ENCODE measurements at regions not wholly inside any gene's neighbourhood (a gene's known extent, or its start where the extent isn't known, plus 50 kb on each side); places are given as distances from the start of the nearest gene placed in this dataset.

DNA sequence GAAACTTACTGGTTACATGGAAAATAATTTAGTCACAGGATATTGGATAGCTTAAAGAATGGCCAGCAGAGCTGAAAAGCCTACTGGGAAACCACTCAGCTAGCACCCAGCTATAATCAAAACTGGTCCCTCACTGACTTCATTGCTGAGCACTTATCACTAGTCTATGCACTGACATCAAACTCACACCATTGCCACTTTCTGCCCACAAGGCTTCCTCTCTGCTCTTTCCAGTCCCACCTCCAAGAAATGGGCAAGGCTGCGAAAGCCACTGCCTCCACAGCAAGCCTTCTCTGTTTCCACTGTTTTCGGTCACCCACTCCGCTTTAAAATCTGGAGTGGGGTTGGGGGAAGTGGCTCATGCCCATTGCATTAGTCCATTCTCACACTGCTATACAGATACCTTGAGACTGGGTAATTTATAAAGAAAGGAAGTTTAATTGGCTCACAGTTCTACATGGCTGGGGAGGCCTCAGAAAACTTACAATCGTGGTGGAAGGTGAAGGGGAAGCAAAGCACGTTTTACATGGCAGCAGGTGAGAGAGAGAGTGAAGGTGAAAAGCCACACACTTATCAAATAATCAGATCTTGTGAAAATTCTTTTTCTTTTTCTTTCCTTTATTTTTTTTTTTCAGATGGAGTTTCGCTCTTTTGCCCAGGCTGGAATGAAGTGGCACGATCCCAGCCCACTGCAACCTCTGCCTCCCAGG is 77.0 kb upstream of the CERS6 start:
- Histone ChIP-seq H3K4me1 (ENCODE audit: control insufficient read depth in 1 of 2, insufficient read depth in 2 of 2, low read length in 2 of 2) (no peaks in the 10 kb centered on the region), H3K9me3 (ENCODE audit: control insufficient read depth, low read length) (peaks cover 1% of the 10 kb centered on the region), H3K27ac (ENCODE audit: low read depth in 1 of 2, low read length in 2 of 2) (no peak overlapping the region), H3K27me3 (ENCODE audit: control insufficient read depth in 1 of 2, insufficient read depth in 2 of 2, low read length in 1 of 2) (no peaks in the 10 kb centered on the region), H3K4me3 (ENCODE audit: low read length in 2 of 2) (no peak overlapping the region), H3K36me3 (ENCODE audit: control insufficient read depth in 1 of 2, insufficient read depth in 2 of 2, low read length in 1 of 2) (no peaks in the 10 kb centered on the region)
- intact Hi-C loops (cut with DNase I) = no loop called here
- WGBS, 2 donors = 89 to 94% methylated on average over 7 of the region's 7 CpGs
- ATAC-seq (ENCODE audit: low FRiP score) (no peak), DNase-seq (no peak)

DNA sequence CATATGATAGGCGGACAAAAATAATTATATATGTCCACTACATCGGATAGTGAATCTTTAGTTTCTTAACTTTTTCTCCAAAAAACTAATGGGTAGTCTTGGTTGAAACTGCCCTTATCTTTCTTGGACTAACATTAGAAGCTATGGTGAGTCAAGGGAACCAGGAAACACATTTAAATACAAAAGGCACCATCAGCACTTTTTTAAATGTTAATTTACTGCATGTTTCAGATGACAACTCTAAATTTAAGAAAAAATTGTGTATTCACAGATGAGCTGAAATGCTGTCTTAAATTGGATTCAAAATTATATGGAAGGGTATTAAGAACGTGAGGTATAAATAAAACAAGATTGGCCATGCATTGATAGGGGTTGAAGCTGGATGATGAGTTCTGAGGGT is 75.6 kb upstream of the CERS6 start:
- H3K27me3 ChIP-seq (ENCODE audit: control insufficient read depth in 1 of 2, insufficient read depth in 2 of 2, low read length in 1 of 2) = no peaks in the 10 kb centered on the region
- no peaks in the 10 kb centered on the region for H3K4me1 ChIP-seq (ENCODE audit: control insufficient read depth in 1 of 2, insufficient read depth in 2 of 2, low read length in 2 of 2)
- H3K27ac ChIP-seq (ENCODE audit: low read depth in 1 of 2, low read length in 2 of 2) = no peak overlapping the region
- intact Hi-C loops (cut with DNase I) = no loop called here
- H3K4me3 ChIP-seq (ENCODE audit: low read length in 2 of 2) = no peak overlapping the region
- no peak for ATAC-seq (ENCODE audit: low FRiP score)
- 93 to 95% methylated on average over 3 of the region's 3 CpGs for WGBS, 2 donors
- H3K36me3 ChIP-seq (ENCODE audit: control insufficient read depth in 1 of 2, insufficient read depth in 2 of 2, low read length in 1 of 2) = no peaks in the 10 kb centered on the region
- DNase-seq = no peak
- peaks cover 1% of the 10 kb centered on the region for H3K9me3 ChIP-seq (ENCODE audit: control insufficient read depth, low read length)

DNA sequence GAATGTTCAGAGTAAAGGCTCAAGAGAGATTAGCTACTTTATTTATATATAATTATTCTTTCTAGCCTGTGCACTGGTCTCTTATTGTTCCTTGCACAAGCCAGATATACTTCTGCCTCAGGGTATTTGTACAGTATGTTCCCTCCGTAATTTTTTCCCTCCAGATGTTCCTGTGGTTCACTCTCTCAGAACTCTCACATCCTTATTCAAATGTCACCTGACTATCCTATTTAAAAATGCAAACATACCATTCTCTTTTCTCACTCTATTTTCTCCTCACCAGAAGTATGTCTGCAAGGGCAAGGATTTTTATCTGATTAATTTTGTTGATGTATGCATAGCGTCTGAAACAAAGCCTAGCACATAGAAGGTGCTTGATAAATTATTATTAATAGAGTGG is 64.0 kb upstream of the CERS6 start:
- Histone ChIP-seq H3K9me3 (ENCODE audit: control insufficient read depth, low read length) (no peaks in the 10 kb centered on the region), H3K27ac (ENCODE audit: low read depth in 1 of 2, low read length in 2 of 2) (no peak overlapping the region), H3K27me3 (ENCODE audit: control insufficient read depth in 1 of 2, insufficient read depth in 2 of 2, low read length in 1 of 2) (no peaks in the 10 kb centered on the region), H3K4me1 (ENCODE audit: control insufficient read depth in 1 of 2, insufficient read depth in 2 of 2, low read length in 2 of 2) (no peaks in the 10 kb centered on the region), H3K4me3 (ENCODE audit: low read length in 2 of 2) (no peak overlapping the region), H3K36me3 (ENCODE audit: control insufficient read depth in 1 of 2, insufficient read depth in 2 of 2, low read length in 1 of 2) (no peaks in the 10 kb centered on the region)
- ATAC-seq (ENCODE audit: low FRiP score) = no peak
- intact Hi-C loops (cut with DNase I) = no loop called here
- WGBS, 2 donors = 8 to 19% methylated on average over 2 of the region's 2 CpGs
- DNase-seq = no peak

DNA sequence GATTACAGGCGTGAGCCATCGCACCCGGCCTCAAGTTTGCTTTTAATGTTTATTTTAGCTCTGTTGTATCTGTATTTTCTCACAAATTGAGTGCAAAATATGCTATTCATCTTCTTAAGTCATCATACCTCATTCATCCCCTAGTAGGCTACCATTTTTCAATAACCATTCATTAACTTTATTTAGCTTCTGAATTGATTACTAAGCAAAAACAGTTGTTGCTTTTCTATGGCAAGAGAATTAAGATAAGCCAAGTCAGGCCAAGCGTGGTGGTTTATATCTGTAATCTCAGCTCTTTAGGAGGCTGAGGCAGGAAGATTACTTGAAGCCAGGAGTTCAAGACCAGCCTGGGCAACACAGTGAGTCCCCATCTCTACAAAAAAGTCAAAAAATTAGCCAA is 63.3 kb upstream of the CERS6 start:
- H3K4me3 ChIP-seq (ENCODE audit: low read length in 2 of 2) = no peak overlapping the region
- 81 to 84% methylated on average over 4 of the region's 4 CpGs for WGBS, 2 donors
- intact Hi-C loops (cut with DNase I) = no loop called here
- H3K9me3 ChIP-seq (ENCODE audit: control insufficient read depth, low read length) = no peaks in the 10 kb centered on the region
- no peaks in the 10 kb centered on the region for H3K27me3 ChIP-seq (ENCODE audit: control insufficient read depth in 1 of 2, insufficient read depth in 2 of 2, low read length in 1 of 2)
- no peak overlapping the region for H3K27ac ChIP-seq (ENCODE audit: low read depth in 1 of 2, low read length in 2 of 2)
- ATAC-seq (ENCODE audit: low FRiP score) (no peak), DNase-seq (no peak)
- H3K4me1 ChIP-seq (ENCODE audit: control insufficient read depth in 1 of 2, insufficient read depth in 2 of 2, low read length in 2 of 2) = no peaks in the 10 kb centered on the region
- no peaks in the 10 kb centered on the region for H3K36me3 ChIP-seq (ENCODE audit: control insufficient read depth in 1 of 2, insufficient read depth in 2 of 2, low read length in 1 of 2)

DNA sequence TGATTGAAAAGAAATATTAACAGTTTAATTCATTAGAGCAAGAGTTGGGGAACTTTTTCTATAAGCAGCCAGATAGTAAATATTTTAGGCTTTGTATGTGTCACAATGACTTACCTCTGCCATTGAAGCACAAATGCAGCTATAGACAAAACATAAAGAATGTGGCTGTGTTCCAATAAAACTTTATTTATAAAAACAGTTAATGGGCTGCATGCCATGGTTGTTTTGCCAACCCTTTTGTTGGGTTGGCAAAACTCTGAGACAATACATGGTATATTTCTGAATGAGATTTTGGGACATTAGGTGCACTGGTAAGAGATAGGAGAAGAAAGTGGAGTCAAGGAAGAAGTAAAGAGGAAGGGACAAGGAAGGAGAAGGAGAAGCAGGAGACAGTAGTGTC is 61.8 kb upstream of the CERS6 start:
- no peak overlapping the region for H3K4me3 ChIP-seq (ENCODE audit: low read length in 2 of 2)
- H3K36me3 ChIP-seq (ENCODE audit: control insufficient read depth in 1 of 2, insufficient read depth in 2 of 2, low read length in 1 of 2) = no peaks in the 10 kb centered on the region
- H3K27me3 ChIP-seq (ENCODE audit: control insufficient read depth in 1 of 2, insufficient read depth in 2 of 2, low read length in 1 of 2) = no peaks in the 10 kb centered on the region
- no peak overlapping the region for H3K27ac ChIP-seq (ENCODE audit: low read depth in 1 of 2, low read length in 2 of 2)
- H3K9me3 ChIP-seq (ENCODE audit: control insufficient read depth, low read length) = no peaks in the 10 kb centered on the region
- DNase-seq = no peak
- intact Hi-C loops (cut with DNase I) = no loop called here
- no peaks in the 10 kb centered on the region for H3K4me1 ChIP-seq (ENCODE audit: control insufficient read depth in 1 of 2, insufficient read depth in 2 of 2, low read length in 2 of 2)
- no peak for ATAC-seq (ENCODE audit: low FRiP score)

DNA sequence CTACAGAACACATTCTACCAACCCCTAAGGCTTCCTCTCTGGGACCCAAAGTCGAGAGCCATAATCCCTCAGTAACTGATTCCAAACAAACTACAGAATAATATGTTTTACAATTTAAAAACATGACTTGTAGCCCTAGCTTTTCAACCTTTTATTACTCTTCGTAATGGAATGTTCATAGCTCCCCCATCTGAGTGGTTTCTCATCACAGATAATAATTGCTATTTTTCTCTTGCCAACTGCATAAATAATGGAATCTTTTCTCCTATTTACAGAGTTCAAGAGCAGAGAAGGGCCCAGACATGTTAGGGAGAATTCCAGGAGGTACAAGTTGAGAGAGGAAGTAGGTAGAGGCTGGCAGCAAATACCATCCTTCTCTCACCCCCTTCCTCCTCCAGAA is 59.9 kb upstream of the CERS6 start:
- H3K4me1 ChIP-seq (ENCODE audit: control insufficient read depth in 1 of 2, insufficient read depth in 2 of 2, low read length in 2 of 2) = no peaks in the 10 kb centered on the region
- intact Hi-C loops (cut with DNase I) = no loop called here
- ATAC-seq (ENCODE audit: low FRiP score) = no peak
- 59 to 74% methylated on average over 2 of the region's 2 CpGs for WGBS, 2 donors
- no peaks in the 10 kb centered on the region for H3K27me3 ChIP-seq (ENCODE audit: control insufficient read depth in 1 of 2, insufficient read depth in 2 of 2, low read length in 1 of 2)
- H3K27ac ChIP-seq (ENCODE audit: low read depth in 1 of 2, low read length in 2 of 2) = no peak overlapping the region
- no peak overlapping the region for H3K4me3 ChIP-seq (ENCODE audit: low read length in 2 of 2)
- DNase-seq = no peak
- H3K9me3 ChIP-seq (ENCODE audit: control insufficient read depth, low read length) = no peaks in the 10 kb centered on the region
- H3K36me3 ChIP-seq (ENCODE audit: control insufficient read depth in 1 of 2, insufficient read depth in 2 of 2, low read length in 1 of 2) = no peaks in the 10 kb centered on the region

DNA sequence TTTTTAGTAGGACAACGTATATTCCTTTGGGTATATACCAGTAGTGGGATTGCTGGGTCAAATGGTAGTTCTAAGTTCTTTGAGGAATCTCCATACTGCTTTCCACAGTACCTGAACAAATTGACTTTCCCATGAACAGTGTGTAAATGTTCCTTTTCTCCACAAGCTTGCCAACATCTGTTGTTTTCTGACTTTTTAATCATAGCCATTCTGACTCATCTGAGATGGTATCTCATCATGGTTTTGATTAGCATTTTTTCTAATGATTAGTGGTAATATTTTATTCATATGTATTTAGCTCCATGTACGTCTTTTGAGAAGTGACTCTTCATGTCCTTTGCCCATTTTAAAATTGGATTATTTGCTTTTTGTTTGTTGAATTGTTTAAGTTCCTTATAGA is 58.4 kb upstream of the CERS6 start:
- ATAC-seq (ENCODE audit: low FRiP score) (no peak), DNase-seq (no peak)
- intact Hi-C loops (cut with DNase I) = no loop called here
- H3K4me3 ChIP-seq (ENCODE audit: low read length in 2 of 2) = no peak overlapping the region
- H3K27ac ChIP-seq (ENCODE audit: low read depth in 1 of 2, low read length in 2 of 2) = no peak overlapping the region
- no peaks in the 10 kb centered on the region for H3K36me3 ChIP-seq (ENCODE audit: control insufficient read depth in 1 of 2, insufficient read depth in 2 of 2, low read length in 1 of 2)
- no peaks in the 10 kb centered on the region for H3K4me1 ChIP-seq (ENCODE audit: control insufficient read depth in 1 of 2, insufficient read depth in 2 of 2, low read length in 2 of 2)
- WGBS, 2 donors = 87 to 94% methylated on average over 2 of the region's 2 CpGs
- H3K27me3 ChIP-seq (ENCODE audit: control insufficient read depth in 1 of 2, insufficient read depth in 2 of 2, low read length in 1 of 2) = no peaks in the 10 kb centered on the region
- no peaks in the 10 kb centered on the region for H3K9me3 ChIP-seq (ENCODE audit: control insufficient read depth, low read length)

DNA sequence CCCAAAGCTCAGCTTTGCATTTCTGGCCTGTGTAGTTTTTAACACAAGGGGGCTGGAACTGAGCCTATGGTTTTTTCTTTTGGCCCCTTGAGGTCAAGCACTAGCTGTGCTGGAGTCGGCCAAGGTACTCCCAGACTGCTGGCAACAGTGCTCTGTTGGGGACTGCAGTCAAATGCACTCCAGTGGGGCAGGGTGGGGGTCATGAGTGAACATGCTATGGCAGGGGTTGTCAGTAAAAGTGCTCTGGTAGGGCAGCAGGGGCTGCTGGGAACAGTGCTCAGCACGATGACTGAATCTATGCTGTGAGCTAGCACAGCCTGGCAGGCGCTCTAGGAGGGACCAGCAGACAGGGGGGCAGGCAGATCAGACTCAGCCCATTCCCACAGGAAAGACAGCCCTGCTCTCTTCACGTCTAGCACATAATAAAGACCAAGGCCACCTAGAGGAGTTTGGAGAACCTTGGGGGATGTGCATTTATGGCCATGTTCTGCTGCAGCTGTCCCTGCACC is 55.0 kb upstream of the CERS6 start:
- Histone ChIP-seq H3K4me3 (ENCODE audit: low read length in 2 of 2) (no peak overlapping the region), H3K36me3 (ENCODE audit: control insufficient read depth in 1 of 2, insufficient read depth in 2 of 2, low read length in 1 of 2) (no peaks in the 10 kb centered on the region), H3K4me1 (ENCODE audit: control insufficient read depth in 1 of 2, insufficient read depth in 2 of 2, low read length in 2 of 2) (no peaks in the 10 kb centered on the region), H3K27me3 (ENCODE audit: control insufficient read depth in 1 of 2, insufficient read depth in 2 of 2, low read length in 1 of 2) (no peaks in the 10 kb centered on the region), H3K9me3 (ENCODE audit: control insufficient read depth, low read length) (no peaks in the 10 kb centered on the region), H3K27ac (ENCODE audit: low read depth in 1 of 2, low read length in 2 of 2) (no peak overlapping the region)
- DNase-seq = no peak
- 53 to 60% methylated on average over 4 of the region's 4 CpGs for WGBS, 2 donors
- intact Hi-C loops (cut with DNase I) = no loop called here
- ATAC-seq (ENCODE audit: low FRiP score) = peak; percentile 36

DNA sequence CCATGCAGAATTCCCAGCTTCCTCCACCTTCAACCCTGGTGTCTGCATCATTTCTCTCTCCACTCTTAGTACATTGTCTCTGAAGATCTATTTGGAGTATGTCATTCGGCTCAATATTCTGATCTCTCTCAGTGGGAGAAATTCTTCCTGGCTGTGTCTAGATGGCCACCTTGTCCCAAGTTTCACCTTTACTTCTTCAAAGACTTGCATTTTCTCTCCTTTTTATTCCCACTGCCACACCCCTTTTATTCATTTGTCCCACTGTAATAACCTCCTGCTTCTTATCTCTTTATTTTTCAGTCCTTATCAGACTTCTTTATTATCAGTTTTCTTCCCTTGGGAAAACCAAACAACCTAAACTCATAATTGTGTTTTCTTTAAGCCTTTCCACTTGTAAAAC is 54.3 kb upstream of the CERS6 start:
- intact Hi-C loops (cut with DNase I) = no loop called here
- DNase-seq (no peak), ATAC-seq (ENCODE audit: low FRiP score) (no peak)
- Histone ChIP-seq H3K4me3 (ENCODE audit: low read length in 2 of 2) (no peak overlapping the region), H3K27ac (ENCODE audit: low read depth in 1 of 2, low read length in 2 of 2) (no peak overlapping the region), H3K9me3 (ENCODE audit: control insufficient read depth, low read length) (no peaks in the 10 kb centered on the region), H3K27me3 (ENCODE audit: control insufficient read depth in 1 of 2, insufficient read depth in 2 of 2, low read length in 1 of 2) (no peaks in the 10 kb centered on the region), H3K36me3 (ENCODE audit: control insufficient read depth in 1 of 2, insufficient read depth in 2 of 2, low read length in 1 of 2) (no peaks in the 10 kb centered on the region), H3K4me1 (ENCODE audit: control insufficient read depth in 1 of 2, insufficient read depth in 2 of 2, low read length in 2 of 2) (no peaks in the 10 kb centered on the region)
- 74 to 91% methylated on average over 1 of the region's 1 CpG for WGBS, 2 donors
